ENCODE measurements at regions not wholly inside any gene's neighbourhood (a gene's known extent, or its start where the extent isn't known, plus 50 kb on each side); places are given as distances from the start of the nearest gene placed in this dataset.

- DNase-seq (ENCODE audit: low spot score): no peak
These were observed 122.4 kb upstream of the NPY2R start for GRCh38 chr4:155085843-155086530.

GRCh38 chr4:155094201-155094820 lies 114.1 kb upstream of the NPY2R start:
- no peak for DNase-seq (ENCODE audit: low spot score)

GRCh38 chr4:155099231-155099630 lies 109.2 kb upstream of the NPY2R start:
- DNase-seq (ENCODE audit: low spot score): no peak

- no peak for DNase-seq (ENCODE audit: low spot score)
These were observed 101.8 kb upstream of the NPY2R start for GRCh38 chr4:155106629-155107028.

- DNase-seq (ENCODE audit: low spot score): no peak
These were observed 101.4 kb upstream of the NPY2R start for GRCh38 chr4:155107059-155107458.

GRCh38 chr4:155114790-155115189 lies 93.6 kb upstream of the NPY2R start:
- no peak for DNase-seq (ENCODE audit: low spot score)

GRCh38 chr4:155119006-155119405 lies 89.4 kb upstream of the NPY2R start:
- DNase-seq (ENCODE audit: low spot score): no peak

GRCh38 chr4:155120536-155120935 lies 87.9 kb upstream of the NPY2R start:
- DNase-seq (ENCODE audit: low spot score): no peak

GRCh38 chr4:155122382-155122781 lies 86.1 kb upstream of the NPY2R start:
- no peak for DNase-seq (ENCODE audit: low spot score)

- no peak for DNase-seq (ENCODE audit: low spot score)
These were observed 74.3 kb upstream of the NPY2R start for GRCh38 chr4:155134136-155134535.

- no peak for DNase-seq (ENCODE audit: low spot score)
These were observed 67.5 kb upstream of the NPY2R start for GRCh38 chr4:155140889-155141288.

GRCh38 chr4:155143512-155143911 lies 64.9 kb upstream of the NPY2R start:
- DNase-seq (ENCODE audit: low spot score): no peak

Data from SK-N-DZ (cell line).